GM12878 (cell line): ENCODE measurements at regions not wholly inside any gene's neighbourhood (a gene's known extent, or its start where the extent isn't known, plus 50 kb on each side); places are given as distances from the start of the nearest gene placed in this dataset.

Experiments
- ATAC-seq: fragments of 200-7000 bp; cut with Tn5 transposase; 3 replicates; pipeline ENCODE4 v1.9.1; 2020; ENCODE audit warnings: mild to moderate bottlenecking, moderate library complexity
- BruUV-seq: library from RNA; stranded (reverse); fragments of 400-500 nt; replicated peaks from 2 replicates; lab custom pipeline; 2021; lab: Mats Ljungman, UMichigan
- CTCF ChIA-PET: fragments of 300-600 bp; sonication (Branson Sonifier 250); formaldehyde crosslinking; extraction: SDS; loops from one replicate; lab custom pipeline; 2021; ENCODE audit warnings: inconsistent platforms; lab: Yijun Ruan, JAX
- POLR2A ChIA-PET: fragments of 350-600 bp; formaldehyde crosslinking; extraction: SDS; loops from one replicate; lab custom pipeline; 2021; ENCODE audit warnings: inconsistent platforms; lab: Charles Lee
- RAD21 ChIA-PET: fragments of 300-600 bp; sonication (Branson Sonifier 250); formaldehyde crosslinking; loops from one replicate; lab custom pipeline; 2023; ENCODE audit warnings: antibody characterized with exemption; ENCODE audit not compliant: unreplicated experiment; lab: Charles Lee
- SMC1A ChIA-PET: fragments of 300-600 bp; sonication (Branson Sonifier 250); formaldehyde crosslinking; loops from one replicate; lab custom pipeline; 2023; ENCODE audit not compliant: unreplicated experiment, uncharacterized antibody; lab: Charles Lee
- DNase-seq: peaks from one replicate; pipeline ENCODE4 v3.0.0-alpha.2; 2011; ENCODE audit warnings: low read depth, low spot score
- FAIRE-seq: peaks from 3 replicates; lab custom pipeline; 2011; peaks lifted over from hg19 to GRCh38; lab: Jason Lieb, UNC
- H2AFZ ChIP-seq: 2 replicates; pipeline ENCODE4 v1.6.0; 2011; ENCODE audit warnings: low read depth, low read length, control low read depth; ENCODE audit not compliant: control insufficient read depth
- H3K27ac ChIP-seq: 2 replicates; pipeline ENCODE4 v1.5.1; 2011; ENCODE audit warnings: control low read depth; ENCODE audit not compliant: control insufficient read depth, insufficient read depth
- H3K27me3 ChIP-seq, 2 experiments: replicated peaks in 1 of 2; 2 replicates each; pipeline versions ENCODE4 v1.6.0 to v1.6.1; 2011; ENCODE audit warnings: low read length in 1 of 2; ENCODE audit not compliant: control insufficient read depth in 2 of 2, insufficient read depth in 2 of 2
- H3K36me3 ChIP-seq, 2 experiments: 2 replicates each; pipeline ENCODE4 v1.5.1; 2011; ENCODE audit warnings: low read length in 1 of 2; ENCODE audit not compliant: control insufficient read depth in 2 of 2, insufficient read depth in 2 of 2
- H3K4me1 ChIP-seq: 2 replicates; pipeline ENCODE4 v1.6.1; 2011; ENCODE audit warnings: mild to moderate bottlenecking, low read length, moderate library complexity, mixed read lengths; ENCODE audit not compliant: control insufficient read depth, insufficient read depth
- H3K4me2 ChIP-seq: 2 replicates; pipeline ENCODE4 v1.6.0; 2011; ENCODE audit warnings: control low read depth; ENCODE audit not compliant: control insufficient read depth, insufficient read depth
- H3K4me3 ChIP-seq: fragments of 200-600 bp; sonication (generic); 2 replicates; pipeline ENCODE4 v1.5.1; 2016
- H3K79me2 ChIP-seq: 2 replicates; pipeline ENCODE4 v1.6.0; 2011; ENCODE audit warnings: low read length; ENCODE audit not compliant: control insufficient read depth, insufficient read depth
- H3K9ac ChIP-seq: 2 replicates; pipeline ENCODE4 v1.8.0; 2011; ENCODE audit warnings: low read length, control low read depth, mixed read lengths; ENCODE audit not compliant: control insufficient read depth, insufficient read depth
- H3K9me3 ChIP-seq: replicated peaks from 3 replicates; pipeline ENCODE4 v1.5.1; 2011; ENCODE audit warnings: mild to moderate bottlenecking, low read length; ENCODE audit not compliant: control insufficient read depth, insufficient read depth
- H4K20me1 ChIP-seq: 2 replicates; pipeline ENCODE4 v1.6.0; 2011; ENCODE audit not compliant: control insufficient read depth, insufficient read depth
- ASH2L ChIP-seq: fragments of 300-600, 200-600 bp; sonication (generic); IDR thresholded peaks from 2 replicates; pipeline ENCODE4 v1.6.1; 2017; ENCODE audit warnings: low read depth, mild to moderate bottlenecking, borderline replicate concordance
- E4F1 ChIP-seq: fragments of 450-650 bp; IDR thresholded peaks from 2 replicates; pipeline ENCODE4 v1.6.1; 2018; ENCODE audit warnings: borderline replicate concordance, mild to moderate bottlenecking; ENCODE audit not compliant: partially characterized antibody
- HCFC1 ChIP-seq: fragments of 150-350 bp; IDR thresholded peaks from 2 replicates; pipeline ENCODE4 v1.6.1; 2014; ENCODE audit warnings: low read length
- IKZF1 ChIP-seq: fragments of 450-650 bp; conservative IDR thresholded peaks from 2 replicates; pipeline ENCODE4 v1.6.1; 2017; ENCODE audit warnings: antibody characterized with exemption, mild to moderate bottlenecking
- IKZF2 ChIP-seq, 2 experiments: fragments of 450-650 bp; IDR thresholded peaks; 2 replicates each; pipeline ENCODE4 v1.6.1; 2017; ENCODE audit warnings: mild to moderate bottlenecking in 2 of 2, moderate library complexity in 2 of 2
- IRF4 ChIP-seq: IDR thresholded peaks from 2 replicates; pipeline ENCODE4 v1.6.1; 2011; ENCODE audit warnings: low read depth, low read length
- MTA2 ChIP-seq: fragments of 450-650 bp; IDR thresholded peaks from 2 replicates; pipeline ENCODE4 v1.6.1; 2016; ENCODE audit warnings: low read depth, mild to moderate bottlenecking, moderate library complexity
- ZBTB40 ChIP-seq: fragments of 450-650 bp; IDR thresholded peaks from 2 replicates; pipeline ENCODE4 v1.6.1; 2016; ENCODE audit warnings: mild to moderate bottlenecking, moderate library complexity, borderline replicate concordance
- ZNF217 ChIP-seq: fragments of 450-650 bp; IDR thresholded peaks from 2 replicates; pipeline ENCODE4 v1.6.1; 2017; ENCODE audit warnings: antibody characterized with exemption, mild to moderate bottlenecking
- ZNF274 ChIP-seq: IDR thresholded peaks from one replicate; pipeline ENCODE4 v1.8.0; 2011; ENCODE audit not compliant: insufficient read length, insufficient read depth
- WGBS: methylation state at CpG from one replicate; pipeline ENCODE4 v1.1.6; 2016; ENCODE audit warnings: low lambda C conversion rate; ENCODE audit not compliant: insufficient replicate concordance, insufficient coverage; ENCODE audit errors: missing lambda C conversion rate; 5-methylcytosine and 5-hydroxymethylcytosine counted together
- in situ Hi-C: fragments of 300-500 bp; cut with MboI; formaldehyde crosslinking; loops from 9 replicates; pipeline ENCODE4 v1.14.3; 2018; ENCODE audit warnings: mixed read lengths
- intact Hi-C: fragments of 100-400 bp; cut with micrococcal nuclease; formaldehyde crosslinking; loops from one replicate; pipeline ENCODE4 v1.14.2; 2022; ENCODE audit not compliant: unreplicated experiment
- TF ChIP-seq, protein P1 (sequence below): IDR thresholded peaks from 2 replicates; pipeline ENCODE4 v1.6.1; 2011; ENCODE audit warnings: mild to moderate bottlenecking, low read depth, low read length, moderate library complexity; ENCODE audit not compliant: insufficient replicate concordance
- TF ChIP-seq, protein P2 (sequence below): IDR thresholded peaks from 2 replicates; pipeline ENCODE4 v1.6.1; 2012; ENCODE audit warnings: low read depth, low read length, improper control_type of control experiment
- TF ChIP-seq, protein P3 (sequence below): IDR thresholded peaks from 2 replicates; pipeline ENCODE4 v1.6.1; 2011; ENCODE audit warnings: low read depth, mild to moderate bottlenecking, low read length, moderate library complexity, borderline replicate concordance; ENCODE audit errors: extremely low read depth

- 100% methylated on average over 1 of the region's 1 CpG for WGBS
- ChIA-PET POLR2A (no interaction called here), CTCF (interaction anchor here (0.9 to 1.4 kb wide), 2 partner anchors 121 to 123 kb away, joined by 3 to 8 read pairs; no protein-coding TSS in a partner anchor), RAD21 (no interaction called here), SMC1A (interaction anchor here (1.1 to 1.5 kb wide), 3 partner anchors 12 to 122 kb away, joined by 3 read pairs; no protein-coding TSS in a partner anchor)
- ATAC-seq (no peak), FAIRE-seq (no peak), DNase-seq (no peak)
- Histone ChIP-seq H3K4me2 (no peak overlapping the region), H3K4me1 (no peaks in the 10 kb centered on the region), H3K36me3 (no peaks in the 10 kb centered on the region), H2AFZ (no peak overlapping the region), H3K9ac (no peak overlapping the region), H3K79me2 (no peaks in the 10 kb centered on the region), H3K9me3 (no peaks in the 10 kb centered on the region), H3K27me3 (no peaks in the 10 kb centered on the region), H3K4me3 (no peak overlapping the region), H3K27ac (no peak overlapping the region), H4K20me1 (no peaks in the 10 kb centered on the region)
- in situ Hi-C loops (no loop called here), intact Hi-C loops (no loop called here)
- TF ChIP-seq, protein P1, sequence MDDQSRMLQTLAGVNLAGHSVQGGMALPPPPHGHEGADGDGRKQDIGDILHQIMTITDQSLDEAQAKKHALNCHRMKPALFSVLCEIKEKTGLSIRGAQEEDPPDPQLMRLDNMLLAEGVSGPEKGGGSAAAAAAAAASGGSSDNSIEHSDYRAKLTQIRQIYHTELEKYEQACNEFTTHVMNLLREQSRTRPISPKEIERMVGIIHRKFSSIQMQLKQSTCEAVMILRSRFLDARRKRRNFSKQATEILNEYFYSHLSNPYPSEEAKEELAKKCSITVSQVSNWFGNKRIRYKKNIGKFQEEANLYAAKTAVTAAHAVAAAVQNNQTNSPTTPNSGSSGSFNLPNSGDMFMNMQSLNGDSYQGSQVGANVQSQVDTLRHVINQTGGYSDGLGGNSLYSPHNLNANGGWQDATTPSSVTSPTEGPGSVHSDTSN: no peak
- TF ChIP-seq, protein P2, sequence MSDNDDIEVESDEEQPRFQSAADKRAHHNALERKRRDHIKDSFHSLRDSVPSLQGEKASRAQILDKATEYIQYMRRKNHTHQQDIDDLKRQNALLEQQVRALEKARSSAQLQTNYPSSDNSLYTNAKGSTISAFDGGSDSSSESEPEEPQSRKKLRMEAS: no peak
- TF ChIP-seq IKZF1: no peak
- no peak for TF ChIP-seq ZNF274
- no peak for TF ChIP-seq ASH2L
- no peak for TF ChIP-seq HCFC1
- no peak for TF ChIP-seq ZNF217
- TF ChIP-seq ZBTB40: no peak
- TF ChIP-seq IRF4: no peak
- TF ChIP-seq, protein P3, sequence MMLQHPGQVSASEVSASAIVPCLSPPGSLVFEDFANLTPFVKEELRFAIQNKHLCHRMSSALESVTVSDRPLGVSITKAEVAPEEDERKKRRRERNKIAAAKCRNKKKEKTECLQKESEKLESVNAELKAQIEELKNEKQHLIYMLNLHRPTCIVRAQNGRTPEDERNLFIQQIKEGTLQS: no peak
- no peak for TF ChIP-seq IKZF2 (IDR thresholded peaks at IDR 0.05)
- TF ChIP-seq E4F1: no peak
- no peak for TF ChIP-seq MTA2
- BruUV-seq: no TSS peak
Measured at GRCh38 chr18:24605444-24605843, 145.0 kb downstream of the HRH4 start.
